Erythroblast (primary cell): ENCODE measurements at regions not wholly inside any gene's neighbourhood (a gene's known extent, or its start where the extent isn't known, plus 50 kb on each side); places are given as distances from the start of the nearest gene placed in this dataset.

Experiments used
- GATA1 ChIP-seq: IDR thresholded peaks from 2 replicates; pipeline ENCODE4 v1.6.1; 2011; ENCODE audit warnings: low read depth, mild to moderate bottlenecking, control low read depth, low read length, moderate library complexity
- POLR2A ChIP-seq: IDR thresholded peaks from 2 replicates; pipeline ENCODE4 v1.6.1; 2011; ENCODE audit warnings: mild to moderate bottlenecking, low read length

GRCh38 chr15:25248583-25249235 lies 190.1 kb downstream of the UBE3A start:
- TF ChIP-seq POLR2A (no peak), GATA1 (no peak)
